Smooth muscle cell (in vitro differentiated cells): ENCODE measurements at regions not wholly inside any gene's neighbourhood (a gene's known extent, or its start where the extent isn't known, plus 50 kb on each side); places are given as distances from the start of the nearest gene placed in this dataset.

Source experiments
- DNase-seq: peaks from one replicate; lab custom pipeline; 2025; ENCODE audit not compliant: unreplicated experiment; lab: John Stamatoyannopoulos, UW
- H2AFZ ChIP-seq: fragments of 200-600 bp; sonication (generic); 2 replicates; pipeline ENCODE4 v1.6.0; 2016; ENCODE audit warnings: antibody characterized with exemption, low read depth, mild to moderate bottlenecking
- H3F3A ChIP-seq: fragments of 200-600 bp; sonication (generic); 2 replicates; pipeline ENCODE4 v1.6.0; 2017; ENCODE audit warnings: antibody characterized with exemption, low read depth
- H3K27ac ChIP-seq: fragments of 200-600 bp; sonication (generic); 2 replicates; pipeline ENCODE4 v1.5.1; 2016; ENCODE audit warnings: low read depth, mild to moderate bottlenecking
- H3K27me3 ChIP-seq: fragments of 200-600 bp; sonication (generic); 2 replicates; pipeline ENCODE4 v1.6.1; 2016; ENCODE audit warnings: low read depth, mild to moderate bottlenecking
- H3K36me3 ChIP-seq: fragments of 200-600 bp; sonication (generic); 2 replicates; pipeline ENCODE4 v1.5.1; 2016; ENCODE audit warnings: low read depth
- H3K4me1 ChIP-seq: fragments of 200-600 bp; sonication (generic); 2 replicates; pipeline ENCODE4 v1.5.1; 2016; ENCODE audit warnings: low read depth
- H3K4me2 ChIP-seq: fragments of 200-600 bp; sonication (generic); 2 replicates; pipeline ENCODE4 v1.6.0; 2016; ENCODE audit warnings: mild to moderate bottlenecking
- H3K4me3 ChIP-seq: fragments of 200-600 bp; sonication (generic); 2 replicates; pipeline ENCODE4 v1.5.1; 2016; ENCODE audit warnings: mild to moderate bottlenecking
- H3K79me2 ChIP-seq: fragments of 200-600 bp; sonication (generic); 2 replicates; pipeline ENCODE4 v1.6.0; 2016; ENCODE audit warnings: low read depth, mild to moderate bottlenecking
- H3K9ac ChIP-seq: fragments of 200-600 bp; sonication (generic); 2 replicates; pipeline ENCODE4 v1.6.0; 2016; ENCODE audit warnings: low read depth
- H3K9me3 ChIP-seq: fragments of 200-600 bp; sonication (generic); replicated peaks from 2 replicates; pipeline ENCODE4 v1.5.1; 2016; ENCODE audit warnings: low read depth
- H4K20me1 ChIP-seq: fragments of 200-600 bp; sonication (generic); 2 replicates; pipeline ENCODE4 v1.6.0; 2016; ENCODE audit warnings: low read depth
- CTCF ChIP-seq: fragments of 200-600 bp; sonication (generic); IDR thresholded peaks from 2 replicates; pipeline ENCODE4 v1.5.1; 2017; ENCODE audit warnings: borderline replicate concordance, mild to moderate bottlenecking, antibody characterized with exemption; ENCODE audit not compliant: insufficient read depth, poor library complexity, severe bottlenecking
- WGBS: methylation state at CpG from one replicate; pipeline ENCODE4 v1.1.7; 2016; ENCODE audit warnings: low lambda C conversion rate; 5-methylcytosine and 5-hydroxymethylcytosine counted together

GRCh38 chr10:80786322-80786721 lies 248.6 kb downstream of the SH2D4B start:
- H3F3A ChIP-seq: no peaks in the 10 kb centered on the region
- WGBS: 86% methylated on average over 1 of the region's 1 CpG

GRCh38 chr10:80787952-80788351 lies 250.2 kb downstream of the SH2D4B start:
- H3K27me3 ChIP-seq: no peaks in the 10 kb centered on the region
- no peak for TF ChIP-seq CTCF
- H3K9me3 ChIP-seq: no peaks in the 10 kb centered on the region
- no peaks in the 10 kb centered on the region for H3K4me1 ChIP-seq
- DNase-seq: no peak
- H3K79me2 ChIP-seq: no peaks in the 10 kb centered on the region
- 91% methylated on average over 3 of the region's 3 CpGs for WGBS
- H3F3A ChIP-seq: no peaks in the 10 kb centered on the region
- no peak overlapping the region for H3K27ac ChIP-seq
- H3K4me2 ChIP-seq: no peak overlapping the region
- no peak overlapping the region for H3K9ac ChIP-seq
- no peaks in the 10 kb centered on the region for H3K36me3 ChIP-seq
- no peak overlapping the region for H2AFZ ChIP-seq
- no peak overlapping the region for H3K4me3 ChIP-seq
- no peaks in the 10 kb centered on the region for H4K20me1 ChIP-seq

More at GRCh38 chr10:80786322-80786721, 248.6 kb downstream of the SH2D4B start:
- Histone ChIP-seq H3K4me1 (no peaks in the 10 kb centered on the region), H3K79me2 (no peaks in the 10 kb centered on the region), H2AFZ (no peak overlapping the region), H3K27me3 (no peaks in the 10 kb centered on the region), H3K36me3 (no peaks in the 10 kb centered on the region), H3K27ac (no peak overlapping the region), H3K9me3 (no peaks in the 10 kb centered on the region), H4K20me1 (no peaks in the 10 kb centered on the region), H3K9ac (no peak overlapping the region), H3K4me2 (no peak overlapping the region), H3K4me3 (no peak overlapping the region)
- no peak for DNase-seq
- TF ChIP-seq CTCF: no peak

GRCh38 chr10:80794994-80795393 lies 257.3 kb downstream of the SH2D4B start:
- H3K36me3 ChIP-seq: no peaks in the 10 kb centered on the region
- H3F3A ChIP-seq: no peaks in the 10 kb centered on the region
- no peaks in the 10 kb centered on the region for H3K79me2 ChIP-seq
- H3K4me1 ChIP-seq: no peaks in the 10 kb centered on the region
- no peak overlapping the region for H3K9ac ChIP-seq
- H2AFZ ChIP-seq: no peak overlapping the region
- TF ChIP-seq CTCF: no peak
- DNase-seq: no peak
- H4K20me1 ChIP-seq: no peaks in the 10 kb centered on the region
- no peak overlapping the region for H3K27ac ChIP-seq
- WGBS: 90% methylated on average over 3 of the region's 3 CpGs
- H3K4me2 ChIP-seq: no peak overlapping the region
- no peaks in the 10 kb centered on the region for H3K9me3 ChIP-seq
- H3K4me3 ChIP-seq: no peak overlapping the region
- H3K27me3 ChIP-seq: no peaks in the 10 kb centered on the region

GRCh38 chr10:80805343-80806020 lies 267.8 kb downstream of the SH2D4B start:
- 72% methylated on average over 2 of the region's 2 CpGs for WGBS
- Histone ChIP-seq H3K4me2 (no peak overlapping the region), H3K9ac (no peak overlapping the region), H3K4me3 (no peak overlapping the region), H3K36me3 (no peaks in the 10 kb centered on the region), H3F3A (no peaks in the 10 kb centered on the region), H2AFZ (peak overlapping the region; percentile 81), H3K27me3 (no peaks in the 10 kb centered on the region), H4K20me1 (no peaks in the 10 kb centered on the region), H3K4me1 (no peaks in the 10 kb centered on the region), H3K27ac (no peak overlapping the region), H3K9me3 (no peaks in the 10 kb centered on the region), H3K79me2 (no peaks in the 10 kb centered on the region)
- no peak for TF ChIP-seq CTCF
- no peak for DNase-seq
